ENCODE measurements at regions not wholly inside any gene's neighbourhood (a gene's known extent, or its start where the extent isn't known, plus 50 kb on each side); places are given as distances from the start of the nearest gene placed in this dataset.

- TF ChIP-seq, protein P1, sequence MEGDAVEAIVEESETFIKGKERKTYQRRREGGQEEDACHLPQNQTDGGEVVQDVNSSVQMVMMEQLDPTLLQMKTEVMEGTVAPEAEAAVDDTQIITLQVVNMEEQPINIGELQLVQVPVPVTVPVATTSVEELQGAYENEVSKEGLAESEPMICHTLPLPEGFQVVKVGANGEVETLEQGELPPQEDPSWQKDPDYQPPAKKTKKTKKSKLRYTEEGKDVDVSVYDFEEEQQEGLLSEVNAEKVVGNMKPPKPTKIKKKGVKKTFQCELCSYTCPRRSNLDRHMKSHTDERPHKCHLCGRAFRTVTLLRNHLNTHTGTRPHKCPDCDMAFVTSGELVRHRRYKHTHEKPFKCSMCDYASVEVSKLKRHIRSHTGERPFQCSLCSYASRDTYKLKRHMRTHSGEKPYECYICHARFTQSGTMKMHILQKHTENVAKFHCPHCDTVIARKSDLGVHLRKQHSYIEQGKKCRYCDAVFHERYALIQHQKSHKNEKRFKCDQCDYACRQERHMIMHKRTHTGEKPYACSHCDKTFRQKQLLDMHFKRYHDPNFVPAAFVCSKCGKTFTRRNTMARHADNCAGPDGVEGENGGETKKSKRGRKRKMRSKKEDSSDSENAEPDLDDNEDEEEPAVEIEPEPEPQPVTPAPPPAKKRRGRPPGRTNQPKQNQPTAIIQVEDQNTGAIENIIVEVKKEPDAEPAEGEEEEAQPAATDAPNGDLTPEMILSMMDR (IDR thresholded peaks at IDR 0.05 in 8 of 11, conservative IDR thresholded peaks at IDR 0.05 in 3 of 11), result no peak
- no peak for TF ChIP-seq POLR2A (IDR thresholded peaks at IDR 0.05)
- TF ChIP-seq POLR2AphosphoS5 (IDR thresholded peaks at IDR 0.05), result no peak
These were observed 184.5 kb downstream of the CHRM3 start for GRCh38 chr1:239570878-239571277.
